ENCODE measurements at regions not wholly inside any gene's neighbourhood (a gene's known extent, or its start where the extent isn't known, plus 50 kb on each side); places are given as distances from the start of the nearest gene placed in this dataset.

DNA sequence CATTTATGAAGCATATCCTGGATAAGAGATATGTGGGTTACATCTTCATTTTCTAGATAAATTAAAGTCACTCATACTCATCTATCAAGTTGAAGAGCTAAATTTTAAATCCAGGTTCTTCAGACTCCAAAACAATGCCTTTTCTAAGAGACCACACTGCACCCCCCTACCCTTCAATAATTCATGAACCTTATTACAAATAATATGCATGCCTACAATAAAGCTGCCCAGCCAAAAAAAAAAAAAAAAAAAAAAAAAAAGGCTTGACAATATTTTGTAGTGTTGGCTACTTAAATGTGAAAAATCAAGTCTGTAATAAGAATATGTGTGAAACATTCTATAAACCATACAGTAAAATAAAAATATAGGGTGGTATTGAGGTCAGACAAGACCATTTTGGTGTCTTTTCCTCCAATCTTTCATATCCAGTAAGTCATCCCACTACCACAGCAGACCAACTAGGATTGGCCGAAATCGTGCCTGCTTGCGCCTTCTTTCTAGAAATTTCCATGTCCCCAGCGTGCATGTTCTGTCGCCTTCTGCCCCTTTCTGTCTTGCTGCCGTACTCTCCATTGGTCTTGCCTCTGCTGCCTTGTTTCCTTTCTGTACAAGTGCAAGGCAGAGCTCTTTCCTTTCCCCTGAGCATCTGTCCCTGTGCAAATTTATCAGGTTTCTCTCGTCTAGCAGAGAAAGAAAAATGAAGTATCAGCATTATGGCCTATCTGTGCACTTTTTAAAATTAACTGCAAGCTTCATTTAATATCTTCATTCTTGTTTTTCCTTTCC lies 92.6 kb upstream of the NDUFV2 start (continued):
- TF ChIP-seq, protein P1, sequence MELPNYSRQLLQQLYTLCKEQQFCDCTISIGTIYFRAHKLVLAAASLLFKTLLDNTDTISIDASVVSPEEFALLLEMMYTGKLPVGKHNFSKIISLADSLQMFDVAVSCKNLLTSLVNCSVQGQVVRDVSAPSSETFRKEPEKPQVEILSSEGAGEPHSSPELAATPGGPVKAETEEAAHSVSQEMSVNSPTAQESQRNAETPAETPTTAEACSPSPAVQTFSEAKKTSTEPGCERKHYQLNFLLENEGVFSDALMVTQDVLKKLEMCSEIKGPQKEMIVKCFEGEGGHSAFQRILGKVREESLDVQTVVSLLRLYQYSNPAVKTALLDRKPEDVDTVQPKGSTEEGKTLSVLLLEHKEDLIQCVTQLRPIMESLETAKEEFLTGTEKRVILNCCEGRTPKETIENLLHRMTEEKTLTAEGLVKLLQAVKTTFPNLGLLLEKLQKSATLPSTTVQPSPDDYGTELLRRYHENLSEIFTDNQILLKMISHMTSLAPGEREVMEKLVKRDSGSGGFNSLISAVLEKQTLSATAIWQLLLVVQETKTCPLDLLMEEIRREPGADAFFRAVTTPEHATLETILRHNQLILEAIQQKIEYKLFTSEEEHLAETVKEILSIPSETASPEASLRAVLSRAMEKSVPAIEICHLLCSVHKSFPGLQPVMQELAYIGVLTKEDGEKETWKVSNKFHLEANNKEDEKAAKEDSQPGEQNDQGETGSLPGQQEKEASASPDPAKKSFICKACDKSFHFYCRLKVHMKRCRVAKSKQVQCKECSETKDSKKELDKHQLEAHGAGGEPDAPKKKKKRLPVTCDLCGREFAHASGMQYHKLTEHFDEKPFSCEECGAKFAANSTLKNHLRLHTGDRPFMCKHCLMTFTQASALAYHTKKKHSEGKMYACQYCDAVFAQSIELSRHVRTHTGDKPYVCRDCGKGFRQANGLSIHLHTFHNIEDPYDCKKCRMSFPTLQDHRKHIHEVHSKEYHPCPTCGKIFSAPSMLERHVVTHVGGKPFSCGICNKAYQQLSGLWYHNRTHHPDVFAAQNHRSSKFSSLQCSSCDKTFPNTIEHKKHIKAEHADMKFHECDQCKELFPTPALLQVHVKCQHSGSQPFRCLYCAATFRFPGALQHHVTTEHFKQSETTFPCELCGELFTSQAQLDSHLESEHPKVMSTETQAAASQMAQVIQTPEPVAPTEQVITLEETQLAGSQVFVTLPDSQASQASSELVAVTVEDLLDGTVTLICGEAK (IDR thresholded peaks at IDR 0.05) = peak; percentile 70
- TF ChIP-seq, protein P1 (CRISPR knock-in tag; IDR thresholded peaks at IDR 0.05) = peak; percentile 77
- TF ChIP-seq IFI16 (CRISPR knock-in tag; IDR thresholded peaks at IDR 0.05) (0 out of 2 replicates have a peak, but pooled peaks have one; percentile 8), MAFF (IDR thresholded peaks at IDR 0.05; ENCODE audit: low read length) (peak; percentile 57), ZNF316 (IDR thresholded peaks at IDR 0.05) (peak; percentile 97), MIER1 (IDR thresholded peaks at IDR 0.05; ENCODE audit: low read depth) (no peak), HDAC1 (IDR thresholded peaks at IDR 0.05) (0 out of 4 replicates have a peak, but pooled peaks of 1 of the 2 experiments have one; percentile 21), OTX1 (CRISPR knock-in tag; IDR thresholded peaks at IDR 0.05) (0 out of 2 replicates have a peak, but pooled peaks have one; percentile 55), WHSC1 (IDR thresholded peaks at IDR 0.05; ENCODE audit: low read length) (peak; percentile 93), NR4A1 (CRISPR knock-in tag; IDR thresholded peaks at IDR 0.05) (no peak), NR4A1 (tag; IDR thresholded peaks at IDR 0.05) (peak; percentile 83)
- TF ChIP-seq, protein P2, sequence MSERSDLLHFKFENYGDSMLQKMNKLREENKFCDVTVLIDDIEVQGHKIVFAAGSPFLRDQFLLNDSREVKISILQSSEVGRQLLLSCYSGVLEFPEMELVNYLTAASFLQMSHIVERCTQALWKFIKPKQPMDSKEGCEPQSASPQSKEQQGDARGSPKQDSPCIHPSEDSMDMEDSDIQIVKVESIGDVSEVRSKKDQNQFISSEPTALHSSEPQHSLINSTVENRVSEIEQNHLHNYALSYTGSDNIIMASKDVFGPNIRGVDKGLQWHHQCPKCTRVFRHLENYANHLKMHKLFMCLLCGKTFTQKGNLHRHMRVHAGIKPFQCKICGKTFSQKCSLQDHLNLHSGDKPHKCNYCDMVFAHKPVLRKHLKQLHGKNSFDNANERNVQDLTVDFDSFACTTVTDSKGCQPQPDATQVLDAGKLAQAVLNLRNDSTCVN (CRISPR knock-in tag; IDR thresholded peaks at IDR 0.05) = 0 out of 2 replicates have a peak, but pooled peaks have one; percentile 57
- TF ChIP-seq, protein P3, sequence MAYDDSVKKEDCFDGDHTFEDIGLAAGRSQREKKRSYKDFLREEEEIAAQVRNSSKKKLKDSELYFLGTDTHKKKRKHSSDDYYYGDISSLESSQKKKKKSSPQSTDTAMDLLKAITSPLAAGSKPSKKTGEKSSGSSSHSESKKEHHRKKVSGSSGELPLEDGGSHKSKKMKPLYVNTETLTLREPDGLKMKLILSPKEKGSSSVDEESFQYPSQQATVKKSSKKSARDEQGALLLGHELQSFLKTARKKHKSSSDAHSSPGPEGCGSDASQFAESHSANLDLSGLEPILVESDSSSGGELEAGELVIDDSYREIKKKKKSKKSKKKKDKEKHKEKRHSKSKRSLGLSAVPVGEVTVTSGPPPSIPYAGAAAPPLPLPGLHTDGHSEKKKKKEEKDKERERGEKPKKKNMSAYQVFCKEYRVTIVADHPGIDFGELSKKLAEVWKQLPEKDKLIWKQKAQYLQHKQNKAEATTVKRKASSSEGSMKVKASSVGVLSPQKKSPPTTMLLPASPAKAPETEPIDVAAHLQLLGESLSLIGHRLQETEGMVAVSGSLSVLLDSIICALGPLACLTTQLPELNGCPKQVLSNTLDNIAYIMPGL (CRISPR knock-in tag; IDR thresholded peaks at IDR 0.05) = 0 out of 2 replicates have a peak, but pooled peaks have one; percentile 6
- TF ChIP-seq, protein P4, sequence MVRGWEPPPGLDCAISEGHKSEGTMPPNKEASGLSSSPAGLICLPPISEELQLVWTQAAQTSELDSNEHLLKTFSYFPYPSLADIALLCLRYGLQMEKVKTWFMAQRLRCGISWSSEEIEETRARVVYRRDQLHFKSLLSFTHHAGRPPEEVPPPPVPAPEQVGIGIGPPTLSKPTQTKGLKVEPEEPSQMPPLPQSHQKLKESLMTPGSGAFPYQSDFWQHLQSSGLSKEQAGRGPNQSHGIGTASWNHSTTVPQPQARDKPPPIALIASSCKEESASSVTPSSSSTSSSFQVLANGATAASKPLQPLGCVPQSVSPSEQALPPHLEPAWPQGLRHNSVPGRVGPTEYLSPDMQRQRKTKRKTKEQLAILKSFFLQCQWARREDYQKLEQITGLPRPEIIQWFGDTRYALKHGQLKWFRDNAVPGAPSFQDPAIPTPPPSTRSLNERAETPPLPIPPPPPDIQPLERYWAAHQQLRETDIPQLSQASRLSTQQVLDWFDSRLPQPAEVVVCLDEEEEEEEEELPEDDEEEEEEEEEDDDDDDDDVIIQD (CRISPR knock-in tag; IDR thresholded peaks at IDR 0.05) = no peak

Measured in K562 (cell line).